ENCODE measurements at regions not wholly inside any gene's neighbourhood (a gene's known extent, or its start where the extent isn't known, plus 50 kb on each side); places are given as distances from the start of the nearest gene placed in this dataset.

DNA sequence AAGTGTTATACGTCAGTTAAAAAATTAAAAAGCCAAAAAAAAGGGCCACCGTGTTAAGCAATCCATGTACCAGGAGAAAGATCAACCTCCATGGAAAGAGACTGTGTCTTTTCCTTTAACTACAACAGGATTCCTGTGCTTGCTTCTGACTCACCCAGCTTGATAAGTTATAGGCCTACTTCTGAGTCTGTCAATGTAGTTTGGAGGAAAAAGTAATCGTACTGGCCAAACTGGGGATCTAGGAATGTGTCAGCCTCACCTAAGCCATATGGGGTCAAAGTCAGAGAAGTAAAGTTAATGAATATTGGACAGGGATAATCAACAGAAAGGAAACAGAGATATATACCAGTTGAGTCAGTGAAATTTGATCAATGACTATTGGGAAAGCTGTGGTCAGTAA is 470.8 kb upstream of the SLIT2 start:
- DNase-seq (ENCODE audit: low read depth in 3 of 3) = no peak

DNA sequence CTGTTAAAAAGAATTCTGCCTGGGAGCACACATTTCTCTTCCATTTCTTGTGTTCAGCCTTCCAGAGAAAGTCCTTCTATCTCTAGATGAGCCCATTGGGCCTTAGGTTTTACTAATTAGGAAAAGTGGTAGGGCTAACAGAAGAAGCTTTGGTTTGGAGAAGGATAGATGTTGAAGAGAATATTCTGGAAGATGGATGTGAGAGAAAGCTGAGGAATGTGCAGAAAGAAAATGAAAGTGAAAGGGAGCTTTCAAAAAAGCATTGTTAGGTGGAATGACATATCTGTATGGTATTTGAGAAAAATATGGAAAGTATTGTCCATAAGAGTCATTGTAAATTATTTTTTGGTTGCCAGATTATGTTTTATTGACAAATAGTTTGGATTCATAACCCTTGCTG is 474.8 kb upstream of the SLIT2 start:
- DNase-seq (ENCODE audit: low read depth in 3 of 3) = no peak

DNA sequence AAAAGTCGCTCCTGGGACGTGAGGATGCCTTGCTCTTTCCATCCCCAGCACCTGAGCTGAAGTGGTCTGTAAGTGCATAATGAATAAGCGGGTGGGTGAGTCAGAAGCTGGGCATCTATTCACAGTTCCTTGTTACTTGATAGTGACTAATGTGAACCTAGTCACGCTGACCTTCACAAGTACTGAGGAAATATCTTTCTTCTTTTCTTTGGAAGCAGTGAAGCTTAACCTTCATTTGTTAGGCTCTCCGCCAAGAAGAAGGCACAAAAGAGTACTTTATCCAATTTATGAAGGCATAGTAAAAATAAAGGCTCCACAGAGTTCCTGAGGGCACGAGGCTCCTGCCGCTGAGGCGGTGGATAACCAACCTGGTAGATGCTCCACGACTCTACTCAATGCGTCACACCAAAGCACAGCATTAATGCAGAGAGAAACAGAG is 475.7 kb upstream of the SLIT2 start:
- no peak for DNase-seq (ENCODE audit: low read depth in 3 of 3)

DNA sequence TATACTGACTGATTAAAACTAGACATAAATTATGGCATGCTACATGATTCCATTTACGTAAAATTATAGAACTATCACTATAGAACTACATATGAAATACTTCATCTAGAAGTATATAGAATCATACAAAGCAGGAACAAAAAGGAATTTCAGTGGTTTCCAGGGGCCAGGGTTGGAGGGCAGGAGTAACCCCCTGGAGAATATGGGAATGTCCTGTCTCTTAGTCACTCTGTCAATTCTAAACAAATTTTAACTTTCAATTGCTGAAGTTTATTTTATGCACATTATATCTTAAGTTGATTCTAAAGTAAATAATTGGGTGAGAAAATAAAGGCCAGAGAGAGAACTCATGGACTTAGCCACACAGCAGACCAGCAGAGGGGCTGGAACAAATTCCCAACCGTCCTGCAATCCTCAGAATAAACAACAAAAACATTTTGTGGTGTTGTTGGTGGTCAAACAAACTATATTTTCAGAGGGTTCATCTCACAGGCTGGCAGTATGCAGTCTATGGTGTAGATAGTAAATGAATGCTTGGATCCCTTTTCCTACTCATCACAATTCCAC is 476.9 kb upstream of the SLIT2 start:
- DNase-seq (ENCODE audit: low read depth in 3 of 3) = no peak

DNA sequence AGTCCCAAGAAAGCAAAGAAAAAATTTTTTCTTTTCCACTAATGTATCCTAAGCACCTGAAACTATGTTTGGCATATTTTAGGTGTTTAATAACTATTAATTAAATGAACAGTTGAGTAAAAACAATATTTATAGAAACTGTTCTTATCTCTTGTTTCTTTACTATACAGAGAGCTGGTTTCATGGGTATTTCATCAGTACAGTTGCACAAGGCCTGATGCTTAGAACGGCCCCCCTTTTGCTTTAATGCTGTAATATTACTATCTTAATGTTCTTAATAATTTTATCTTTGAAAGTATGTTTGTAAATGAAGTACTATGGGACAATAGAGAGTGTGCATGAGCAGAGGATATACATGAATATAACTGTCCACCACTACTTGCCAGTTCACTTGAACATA is 479.1 kb upstream of the SLIT2 start:
- no peak for DNase-seq (ENCODE audit: low read depth in 3 of 3)

DNA sequence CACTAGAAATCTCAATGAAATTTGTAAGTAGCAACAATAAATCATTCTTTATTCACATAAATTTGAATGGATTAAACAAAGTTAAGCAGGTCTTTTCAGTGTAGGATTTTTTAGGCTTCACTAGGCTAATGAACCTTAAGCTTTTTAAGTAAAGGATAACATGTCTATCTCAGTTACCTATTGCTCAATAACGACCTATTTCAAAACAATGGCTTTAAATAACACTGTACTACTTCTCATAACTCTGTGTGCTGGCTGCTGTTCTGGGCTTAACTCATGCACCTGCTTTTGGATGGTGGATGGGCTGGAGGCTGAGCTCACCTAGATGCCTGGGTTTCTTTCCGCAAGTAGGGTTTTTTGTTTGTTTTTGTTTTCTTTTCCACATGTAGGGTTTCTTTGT is 495.0 kb upstream of the SLIT2 start:
- DNase-seq (ENCODE audit: low read depth in 3 of 3) = no peak

DNA sequence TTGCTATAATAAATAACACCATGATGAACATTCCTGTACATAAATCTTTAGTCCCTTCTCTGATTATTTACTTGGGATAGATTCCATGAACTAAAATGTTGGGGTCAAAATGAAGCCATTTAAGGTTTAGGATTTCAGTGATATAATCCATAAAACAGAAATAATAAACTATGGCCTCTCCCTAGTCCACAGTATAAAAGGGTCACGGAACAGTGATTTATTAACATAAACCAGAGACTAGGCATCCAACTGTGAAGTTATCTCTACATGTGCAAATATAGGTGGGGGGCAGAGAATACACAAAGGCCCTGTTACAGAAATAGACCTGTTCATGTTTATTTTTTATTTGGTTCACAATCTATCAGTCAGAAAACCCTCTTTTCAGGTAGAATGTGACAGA is 499.1 kb upstream of the SLIT2 start:
- DNase-seq (ENCODE audit: low read depth in 3 of 3) = no peak

DNA sequence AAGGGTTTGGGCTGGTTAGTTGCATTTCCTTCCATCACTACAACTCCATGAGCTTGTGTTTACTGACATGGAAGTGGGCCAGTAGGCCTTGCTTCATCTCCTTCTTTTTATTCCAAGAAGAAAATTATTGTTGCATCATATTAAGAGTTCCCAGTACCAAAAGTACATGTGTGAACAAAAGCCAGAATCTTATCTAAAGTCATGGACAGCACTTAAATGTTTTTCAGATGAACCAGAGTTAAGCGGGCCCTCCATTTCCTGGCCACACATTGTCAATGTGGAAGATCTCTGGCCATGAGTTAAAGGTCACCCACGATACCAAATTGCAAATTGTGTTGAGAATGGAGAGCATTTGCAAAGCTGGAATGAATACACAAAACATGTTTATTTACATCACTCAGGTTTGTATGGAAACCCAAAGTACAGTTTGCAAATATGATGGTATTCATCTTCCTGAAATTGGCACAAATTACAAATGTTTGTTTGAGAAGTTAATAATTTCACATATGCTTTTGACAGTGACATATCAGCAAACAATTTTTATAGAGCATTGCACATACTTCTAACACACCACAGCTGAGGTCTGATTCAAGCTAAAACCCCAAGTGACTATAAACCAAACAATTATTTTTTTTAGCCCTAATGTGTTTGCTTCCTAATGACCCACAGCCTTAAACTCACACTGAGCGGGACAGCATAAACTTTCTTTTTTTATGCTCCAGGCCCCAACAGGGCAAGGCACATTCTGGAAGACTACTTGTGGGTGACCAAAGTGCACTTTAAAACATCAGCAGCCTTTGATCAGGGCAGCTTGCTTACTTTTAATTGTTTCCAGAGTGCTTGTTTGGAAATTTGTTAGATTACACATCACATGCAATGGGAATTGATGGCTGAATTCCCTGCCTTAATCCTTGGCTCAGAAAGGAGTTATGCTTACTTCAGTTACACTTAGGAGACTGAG is 502.9 kb upstream of the SLIT2 start:
- DNase-seq (ENCODE audit: low read depth in 3 of 3) = no peak

DNA sequence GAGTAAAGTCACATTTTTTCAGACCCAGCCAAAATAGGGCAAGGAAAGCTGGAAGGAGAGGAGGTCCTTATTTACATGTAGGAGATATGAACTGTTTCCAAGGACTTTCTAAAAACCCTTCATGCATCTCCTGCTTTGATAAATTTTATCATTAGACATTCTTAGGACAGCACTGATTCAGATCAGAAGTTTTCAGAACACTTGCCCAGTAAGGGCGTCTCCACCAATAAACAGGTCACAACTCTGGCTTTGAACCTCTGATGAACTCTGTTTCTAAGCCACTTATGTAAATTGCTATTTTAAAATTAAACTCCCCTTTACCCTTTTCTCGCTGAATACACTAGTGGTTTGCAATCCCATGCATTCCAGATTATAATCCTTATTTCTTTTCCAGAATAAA is 505.3 kb upstream of the SLIT2 start:
- DNase-seq (ENCODE audit: low read depth in 3 of 3) = no peak

DNA sequence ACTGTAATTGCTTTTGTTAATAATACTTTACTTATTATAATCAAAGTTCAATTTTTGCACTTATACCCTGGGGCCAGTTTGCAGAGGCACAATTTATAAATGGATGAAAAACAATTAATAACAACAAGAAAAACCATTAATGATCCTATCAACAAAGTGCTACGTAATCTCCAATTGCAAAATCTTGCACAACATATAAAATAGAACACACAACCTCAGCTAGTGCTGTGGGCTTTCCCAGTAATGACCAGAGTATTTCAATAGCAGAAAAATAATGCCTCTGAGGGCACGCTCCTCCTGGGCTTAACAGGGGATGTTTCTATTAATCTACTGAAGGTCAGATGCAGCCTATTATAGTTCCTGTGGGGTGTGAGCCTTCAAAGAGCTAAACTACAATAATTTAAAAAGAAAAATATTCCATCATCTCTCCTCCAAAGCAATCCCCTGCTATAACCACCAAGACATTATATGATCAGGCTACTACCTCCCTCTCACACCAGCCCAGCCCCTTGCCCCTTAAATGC is 508.5 kb upstream of the SLIT2 start:
- no peak for DNase-seq (ENCODE audit: low read depth in 3 of 3)

DNA sequence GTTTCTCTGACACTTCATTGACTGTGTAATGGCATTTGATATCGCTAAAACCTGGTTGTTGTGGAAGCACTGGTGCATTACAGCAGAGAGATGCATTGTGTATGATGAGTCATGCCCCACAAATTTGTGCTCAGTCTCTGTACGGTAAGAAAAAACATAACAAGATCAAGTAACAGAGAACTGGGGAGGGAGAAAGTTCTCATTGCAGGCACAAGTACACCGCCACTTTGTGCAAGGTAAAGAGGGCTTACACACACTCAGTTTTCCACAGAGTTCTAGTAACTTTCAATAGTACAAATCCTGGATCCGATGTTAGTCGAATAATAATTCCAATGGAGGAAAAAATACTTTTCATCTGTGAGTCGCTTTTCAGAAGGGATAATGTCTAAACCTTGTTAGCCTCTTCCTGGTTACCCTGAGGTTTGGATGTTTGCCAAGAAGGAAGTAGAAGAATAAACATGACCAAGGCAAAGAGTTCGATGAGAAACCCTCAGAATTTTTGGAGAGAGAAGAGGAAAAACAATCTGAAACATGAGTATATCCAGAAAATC is 512.5 kb upstream of the SLIT2 start:
- no peak for DNase-seq (ENCODE audit: low read depth in 3 of 3)

DNA sequence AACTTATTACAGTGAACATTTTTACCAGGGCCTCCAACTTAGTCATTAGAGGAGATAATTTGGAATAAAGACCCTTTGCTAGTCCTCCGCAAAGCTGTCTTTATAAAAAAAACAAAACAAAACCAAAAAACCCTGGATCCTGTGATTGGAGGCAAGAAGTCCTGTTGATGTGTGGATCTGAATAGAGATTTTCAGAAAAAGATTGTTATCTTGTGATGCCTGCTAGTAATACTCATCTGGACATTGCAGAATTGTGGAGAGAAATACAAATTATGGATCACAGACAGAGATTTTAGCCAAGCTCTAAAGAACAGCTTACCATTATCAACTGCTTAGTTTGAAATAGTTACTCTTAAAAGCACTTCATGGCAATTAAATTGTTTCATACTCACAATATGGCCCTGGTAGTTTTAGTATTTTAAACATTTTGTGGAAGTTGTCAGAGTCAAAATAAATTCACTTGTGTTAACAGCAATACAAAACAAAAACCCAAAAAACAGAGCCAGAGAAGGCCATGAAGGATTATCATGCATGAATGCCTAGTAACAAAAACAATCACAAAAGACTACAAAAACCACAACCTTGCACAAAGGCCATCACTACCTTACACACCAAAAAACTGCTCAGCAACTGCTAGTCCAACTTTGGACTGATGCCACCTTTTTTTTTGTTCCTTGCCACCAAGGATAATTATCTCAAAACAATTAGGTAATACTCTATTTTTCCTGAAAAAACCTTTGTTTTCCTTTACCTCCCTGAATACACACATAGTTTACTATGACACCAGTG is 514.5 kb upstream of the SLIT2 start:
- no peak for DNase-seq (ENCODE audit: low read depth in 3 of 3)

DNA sequence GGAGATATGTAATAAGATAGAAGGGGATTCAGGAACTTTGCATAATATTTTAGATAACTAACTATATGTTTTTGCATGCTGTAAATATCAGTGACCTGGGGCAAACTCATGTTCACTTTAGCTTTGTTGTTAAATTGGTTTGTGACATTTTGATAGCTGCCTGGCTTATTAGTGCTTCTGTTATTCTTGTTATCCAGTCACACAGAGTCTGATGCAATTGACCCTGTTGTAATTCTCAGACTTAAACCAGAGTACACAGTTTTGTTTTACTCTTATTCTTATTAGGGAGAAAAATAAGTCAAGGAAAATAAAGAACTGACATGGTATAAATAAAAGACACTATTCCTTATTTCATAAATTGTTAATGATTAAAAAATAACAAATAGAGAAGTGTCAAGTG is 516.7 kb upstream of the SLIT2 start:
- no peak for DNase-seq (ENCODE audit: low read depth in 3 of 3)

DNA sequence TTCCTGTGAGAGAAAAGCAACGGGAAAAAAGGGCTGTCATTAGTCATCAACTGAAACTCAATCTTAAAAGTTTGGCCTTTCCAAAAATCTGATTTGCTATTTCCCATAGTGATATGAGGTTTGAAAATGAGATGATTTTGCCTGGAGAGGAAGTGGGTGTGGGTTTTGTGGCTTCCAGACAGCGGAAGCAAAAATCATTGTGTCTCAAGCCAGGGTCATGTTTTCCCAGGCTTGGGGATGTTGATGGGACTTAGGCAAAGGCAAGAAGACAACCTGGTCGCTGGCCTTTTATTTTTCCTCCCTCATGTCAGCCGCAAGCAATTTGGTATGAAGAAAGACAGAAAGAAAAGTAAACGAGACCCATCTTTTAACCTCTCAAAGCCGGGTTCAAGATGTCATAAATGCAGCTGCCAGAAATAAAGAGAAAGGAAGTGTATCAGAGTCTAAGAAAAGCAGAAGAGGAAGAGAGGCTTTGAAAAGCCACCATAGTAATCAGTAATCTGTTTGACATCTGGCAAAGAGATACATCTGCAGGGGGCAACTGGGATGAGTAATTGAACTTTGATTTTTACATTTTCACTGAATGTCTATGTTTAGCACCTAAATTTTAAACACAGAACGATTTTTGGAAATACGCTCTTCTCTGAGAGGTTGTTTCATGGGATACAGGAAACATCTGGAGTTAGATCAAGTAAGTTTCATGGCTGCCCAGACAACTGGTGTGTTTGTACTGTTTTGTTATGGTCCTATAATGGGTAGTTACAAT is 521.6 kb upstream of the SLIT2 start:
- no peak for DNase-seq (ENCODE audit: low read depth in 3 of 3)

DNA sequence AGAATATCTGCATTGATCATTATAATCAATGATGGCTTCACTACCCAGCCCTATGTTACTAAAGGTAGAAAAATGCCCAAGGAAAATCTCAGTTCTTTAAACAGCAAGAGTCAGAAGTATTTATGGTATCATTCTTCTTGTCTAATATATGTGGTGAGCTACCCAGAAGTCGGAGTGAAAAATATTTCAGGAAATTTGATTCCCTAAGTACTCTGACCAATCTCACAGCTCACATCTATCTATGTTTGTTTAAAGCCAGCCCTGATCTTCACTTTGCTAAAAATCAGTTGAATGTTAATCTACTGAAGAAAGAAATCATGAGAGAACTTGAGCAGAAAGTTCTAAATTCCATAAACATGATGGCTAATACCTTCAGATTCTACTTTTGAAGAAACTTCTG is 522.9 kb upstream of the SLIT2 start:
- DNase-seq (ENCODE audit: low read depth in 3 of 3) = no peak

DNA sequence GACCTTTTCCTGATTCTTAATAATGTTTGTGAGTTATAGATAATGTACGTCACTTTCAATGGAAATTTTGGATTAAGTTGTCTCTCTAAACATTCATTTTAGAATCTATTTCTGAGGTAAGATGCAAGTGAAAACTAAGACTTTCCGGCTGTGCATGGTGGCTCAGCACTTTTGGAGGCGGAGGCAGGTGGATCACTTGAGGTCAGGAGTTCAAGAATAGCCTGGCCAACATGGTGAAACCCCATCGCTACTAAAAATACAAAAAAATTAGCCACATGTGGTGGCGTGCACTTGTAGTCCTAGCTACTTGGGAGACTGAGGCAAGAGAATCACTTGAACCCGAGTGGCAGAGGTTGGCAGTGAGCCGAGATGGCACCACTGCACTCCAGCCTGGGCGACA is 524.6 kb upstream of the SLIT2 start:
- no peak for DNase-seq (ENCODE audit: low read depth in 3 of 3)

DNA sequence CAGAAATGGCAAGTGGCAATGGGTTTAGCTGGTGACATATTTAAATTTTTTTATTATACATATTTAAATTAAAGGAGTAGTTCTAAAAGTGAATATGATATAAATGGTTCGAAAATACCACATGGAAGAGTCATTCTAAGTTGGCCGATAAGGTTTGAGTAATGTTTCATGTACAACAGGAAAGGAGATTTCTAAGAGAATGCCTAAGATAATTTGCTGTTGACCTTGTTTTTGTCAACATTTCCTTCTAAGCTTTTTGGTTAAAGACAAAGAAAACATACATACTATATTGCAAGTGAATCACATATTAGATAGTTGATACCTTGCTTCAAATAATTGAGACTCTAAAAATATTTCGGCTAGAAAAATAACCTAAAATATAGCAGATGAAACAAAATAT is 526.6 kb upstream of the SLIT2 start:
- no peak for DNase-seq (ENCODE audit: low read depth in 3 of 3)

DNA sequence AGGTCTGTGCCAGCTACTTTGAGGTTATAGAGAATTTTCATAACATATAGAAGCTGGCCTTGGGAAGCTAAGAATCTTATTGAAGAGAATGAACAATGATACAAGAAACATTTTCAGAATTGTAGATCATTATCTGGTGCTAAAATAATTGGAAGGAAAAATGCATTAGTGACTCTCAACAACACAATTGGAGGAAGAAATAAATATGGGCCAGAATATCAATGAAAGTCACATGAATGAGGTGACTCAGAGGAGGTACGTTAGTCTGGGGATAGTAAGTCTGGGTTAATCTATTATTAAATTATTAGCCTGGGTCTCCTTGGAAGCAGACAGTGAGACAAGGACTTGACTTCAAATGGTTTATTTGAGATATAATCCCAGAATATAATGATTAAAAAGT is 529.3 kb upstream of the SLIT2 start:
- no peak for DNase-seq (ENCODE audit: low read depth in 3 of 3)

DNA sequence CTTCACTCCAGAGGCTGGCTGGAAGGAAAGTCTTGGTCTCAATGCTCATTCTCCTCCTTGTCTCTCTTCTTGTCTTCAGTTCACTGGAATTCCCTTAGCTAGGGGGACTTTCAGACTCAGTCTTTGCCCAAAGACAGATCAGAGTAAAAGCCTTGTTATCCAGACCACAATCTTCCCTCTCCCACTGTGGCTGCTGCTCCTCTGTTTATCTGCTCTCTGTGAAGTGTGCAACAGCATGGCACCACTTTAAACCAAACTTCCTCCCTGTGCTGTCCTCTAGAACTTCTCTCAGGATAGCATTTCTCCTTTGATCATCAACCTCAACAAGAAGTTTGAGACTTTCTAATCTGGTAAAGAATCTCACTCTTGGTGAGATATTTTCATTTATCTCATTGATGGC is 530.1 kb upstream of the SLIT2 start:
- DNase-seq (ENCODE audit: low read depth in 3 of 3) = no peak

DNA sequence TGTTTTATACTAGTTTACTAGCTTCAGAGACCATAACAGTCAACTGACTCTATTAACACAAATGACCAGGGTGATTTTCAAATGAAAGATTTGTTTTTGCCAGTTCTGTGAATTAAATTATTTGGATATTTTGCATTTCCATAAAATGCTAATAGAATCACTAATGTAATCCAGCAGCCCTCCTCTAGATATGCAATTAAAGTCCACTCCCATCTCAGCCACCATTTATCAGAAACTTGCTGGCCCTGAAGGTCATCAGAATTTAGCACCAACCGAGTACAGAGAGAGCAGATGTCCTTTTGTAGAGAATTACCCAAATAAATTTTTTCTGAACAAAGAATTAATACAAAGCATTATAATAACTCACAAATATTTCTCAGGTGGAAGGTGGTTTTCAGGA is 531.1 kb upstream of the SLIT2 start:
- DNase-seq (ENCODE audit: low read depth in 3 of 3) = no peak

DNA sequence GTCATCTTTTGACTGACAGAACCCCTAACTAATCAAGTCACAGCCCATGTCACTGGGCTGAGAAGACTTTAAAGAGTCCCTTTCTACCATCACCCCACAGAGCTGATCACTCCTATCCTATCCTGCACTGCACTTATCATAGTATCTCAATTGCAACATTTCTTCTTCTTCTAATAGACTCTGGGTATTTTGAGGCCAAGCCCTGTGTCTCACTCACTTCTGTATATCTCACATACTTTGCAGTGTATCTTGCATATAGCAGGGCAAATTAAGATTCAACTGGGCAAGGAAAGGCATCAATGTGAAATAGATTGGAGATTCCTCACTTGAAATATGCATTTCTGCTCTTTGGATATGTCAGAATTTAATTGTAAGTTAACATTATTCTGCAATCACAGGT is 531.5 kb upstream of the SLIT2 start:
- DNase-seq (ENCODE audit: low read depth in 3 of 3) = no peak
